Sigmoid colon (tissue), 6 donors: ENCODE measurements at regions not wholly inside any gene's neighbourhood (a gene's known extent, or its start where the extent isn't known, plus 50 kb on each side); places are given as distances from the start of the nearest gene placed in this dataset.
A peak's percentile ranks its signal among the peaks of the same experiment; 100 is the strongest.

Source experiments
- DNase-seq: peaks from one replicate; pipeline ENCODE4 v3.0.0-alpha.2; 2019
- H3K27ac ChIP-seq, 4 donors: fragments of 200-600 bp; sonication (generic); one replicate each; pipeline ENCODE4 v1.5.1; 2016 to 2019; ENCODE audit warnings: mild to moderate bottlenecking in 1 of 4
- H3K27me3 ChIP-seq, 3 donors: fragments of 200-600 bp; sonication (generic); one replicate each; pipeline ENCODE4 v1.5.1; 2019; ENCODE audit warnings: mild to moderate bottlenecking in 1 of 3
- H3K36me3 ChIP-seq, 4 donors: fragments of 200-600 bp; sonication (generic); one replicate each; pipeline ENCODE4 v1.5.1; 2016 to 2019
- H3K4me1 ChIP-seq, 4 donors: fragments of 200-600 bp; sonication (generic); one replicate each; pipeline ENCODE4 v1.5.1; 2017 to 2019
- H3K4me3 ChIP-seq, 4 donors: fragments of 200-600 bp; sonication (generic); one replicate each; pipeline ENCODE4 v1.5.1; 2017 to 2019; ENCODE audit warnings: mild to moderate bottlenecking in 2 of 4, moderate library complexity in 1 of 4
- H3K9me3 ChIP-seq, 4 donors: fragments of 200-600 bp in 3 of 4; sonication (generic) in 3 of 4; one replicate each; pipeline versions ENCODE4 v1.5.1 to v1.6.1; 2013 to 2019
- CTCF ChIP-seq, 4 experiments: fragments of 450-650 bp in 3 of 4; fragments of 200-600 bp in 1 of 4; IDR thresholded peaks; one replicate each; pipeline ENCODE4 v1.5.1; 2016 to 2019; ENCODE audit warnings: antibody characterized with exemption in 4 of 4, mild to moderate bottlenecking in 3 of 4, moderate library complexity in 2 of 4
- EP300 ChIP-seq, 4 donors: sonication (generic); formaldehyde crosslinking; IDR thresholded peaks; one replicate each; pipeline ENCODE4 v1.6.1; 2017; ENCODE audit warnings: antibody characterized with exemption in 4 of 4
- POLR2A ChIP-seq, 2 donors: fragments of 450-650 bp; IDR thresholded peaks; one replicate each; pipeline ENCODE4 v1.6.1; 2016; ENCODE audit warnings: antibody characterized with exemption in 2 of 2, mild to moderate bottlenecking in 2 of 2, moderate library complexity in 2 of 2
- POLR2AphosphoS5 ChIP-seq, 4 donors: sonication (generic); formaldehyde crosslinking; IDR thresholded peaks; one replicate each; pipeline ENCODE4 v1.6.1; 2017; ENCODE audit warnings: antibody characterized with exemption in 4 of 4
- WGBS, 2 donors: extraction: QIAGEN DNeasy Blood & Tissue Kit; methylation state at CpG; one replicate each; pipeline ENCODE4 v1.1.7; 2013; 5-methylcytosine and 5-hydroxymethylcytosine counted together
- intact Hi-C: fragments of 100-400 bp; cut with DNase I; formaldehyde crosslinking; loops from one replicate; pipeline ENCODE4 v1.15.1; 2023
- donor health status: healthy with polysubstance abuse.
- donor health status: healthy.

DNA sequence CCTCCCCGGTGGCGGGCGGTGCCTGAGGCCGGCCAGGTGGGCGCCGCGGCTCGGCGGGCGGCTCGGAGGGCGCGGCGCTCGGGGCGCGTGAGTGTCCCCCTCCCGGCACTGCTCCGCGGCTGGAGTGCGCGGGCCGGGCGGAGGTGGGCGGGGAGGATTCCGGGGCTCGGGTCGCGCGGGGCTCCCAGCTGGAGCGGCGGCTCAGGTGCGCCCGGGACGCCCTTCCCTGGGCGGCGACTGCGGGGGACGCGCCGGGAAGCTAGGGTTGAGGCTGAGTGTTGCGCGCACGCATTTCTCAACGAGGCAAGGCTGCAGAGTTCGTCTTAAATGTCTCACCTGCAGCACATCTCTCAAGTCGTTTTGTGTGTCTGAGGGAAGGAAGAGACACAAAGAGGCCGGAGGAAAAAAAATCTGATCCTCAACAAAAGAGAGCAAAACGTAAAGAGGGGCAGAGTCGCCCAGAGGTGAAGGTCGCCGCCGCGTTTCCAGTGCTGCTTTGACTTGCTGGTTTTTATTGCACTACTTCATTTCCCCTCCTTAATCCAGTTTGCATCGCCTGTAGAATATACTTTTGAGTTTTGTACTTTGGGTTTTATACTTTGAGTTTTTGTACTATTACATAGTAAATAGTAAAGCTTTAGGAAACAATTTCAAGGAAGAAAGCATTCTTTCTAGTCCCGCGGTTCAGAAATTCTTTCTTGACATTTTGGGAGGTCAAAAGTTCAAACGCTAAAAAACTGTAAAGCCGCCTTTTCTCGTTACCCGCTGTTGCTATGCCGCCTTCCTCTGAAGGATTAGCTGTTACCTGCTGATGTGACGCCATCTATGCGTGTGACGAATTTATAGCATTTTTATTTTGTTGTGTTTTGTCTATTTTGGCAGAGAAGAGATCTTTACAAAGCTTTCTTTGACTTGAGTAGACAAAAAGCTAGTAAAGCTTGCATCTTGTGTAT lies 106.5 kb upstream of the STOX2 start:
- peak overlapping the region; percentile 12 to 57 (median 48) for H3K4me3 ChIP-seq
- DNase-seq = no peak
- H3K27ac ChIP-seq = peak overlapping the region; percentile 28 to 66 (median 62)
- peaks cover 15 to 42% (median 23%) of the 10 kb centered on the region in 3 donors for H3K27me3 ChIP-seq
- H3K36me3 ChIP-seq = no peaks in the 10 kb centered on the region
- TF ChIP-seq EP300 (IDR thresholded peaks at IDR 0.05) (no peak), POLR2AphosphoS5 (IDR thresholded peaks at IDR 0.05) (no peak), CTCF (IDR thresholded peaks at IDR 0.05) (no peak), POLR2A (IDR thresholded peaks at IDR 0.05) (no peak)
- H3K4me1 ChIP-seq = peaks cover 0 to 20% (median 15%) of the 10 kb centered on the region in 4 donors
- intact Hi-C loops = no loop called here
- WGBS, 2 donors = 1 to 2% methylated on average over 65 of the region's 65 CpGs
- H3K9me3 ChIP-seq = peaks cover 0 to 7% (median 3%) of the 10 kb centered on the region in 4 donors

DNA sequence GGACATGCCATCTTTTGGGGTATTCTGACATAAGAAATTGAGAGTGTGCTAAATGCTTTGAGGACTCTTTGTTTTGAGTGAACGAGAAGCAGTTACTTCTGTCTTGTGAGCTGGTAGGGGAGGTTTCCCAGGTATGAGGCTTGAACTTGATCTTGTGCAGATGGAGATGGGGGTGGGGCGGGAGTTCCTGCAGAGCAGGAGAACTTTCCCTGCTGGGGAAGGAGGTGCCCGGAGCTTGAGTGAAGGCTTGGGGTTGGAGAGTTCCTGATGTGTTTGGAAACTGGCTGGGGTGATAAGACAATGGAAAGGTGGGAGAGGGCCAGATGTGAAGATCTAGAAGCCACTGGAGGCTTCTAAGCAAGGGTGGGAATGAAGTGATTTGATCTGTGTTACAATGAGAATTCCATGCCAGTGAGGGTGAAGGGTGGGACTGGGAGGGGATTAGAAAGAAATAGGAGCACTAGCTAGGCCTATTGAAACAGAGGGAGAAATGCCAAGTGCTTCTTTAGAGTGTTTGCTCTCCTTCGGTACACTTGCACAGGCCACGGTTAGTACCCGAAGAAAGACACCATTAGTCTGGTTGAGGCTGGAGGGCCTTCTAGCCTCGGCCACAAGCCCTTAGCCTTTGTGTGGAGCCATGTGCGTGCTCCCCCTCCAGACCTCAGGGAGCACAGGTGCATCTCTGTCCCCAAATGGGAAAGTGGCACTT lies 103.5 kb upstream of the STOX2 start:
- no peaks in the 10 kb centered on the region for H3K9me3 ChIP-seq
- no peak for DNase-seq
- peaks cover 15 to 37% (median 19%) of the 10 kb centered on the region in 3 donors for H3K27me3 ChIP-seq
- TF ChIP-seq CTCF (IDR thresholded peaks at IDR 0.05) (no peak), EP300 (IDR thresholded peaks at IDR 0.05) (no peak), POLR2AphosphoS5 (IDR thresholded peaks at IDR 0.05) (no peak), POLR2A (IDR thresholded peaks at IDR 0.05) (no peak)
- no peaks in the 10 kb centered on the region for H3K36me3 ChIP-seq
- H3K27ac ChIP-seq = no peak overlapping the region
- no peak overlapping the region for H3K4me3 ChIP-seq
- 88 to 89% methylated on average over 8 of the region's 8 CpGs for WGBS, 2 donors
- intact Hi-C loops = no loop called here
- peaks cover 0 to 20% (median 15%) of the 10 kb centered on the region in 4 donors for H3K4me1 ChIP-seq

DNA sequence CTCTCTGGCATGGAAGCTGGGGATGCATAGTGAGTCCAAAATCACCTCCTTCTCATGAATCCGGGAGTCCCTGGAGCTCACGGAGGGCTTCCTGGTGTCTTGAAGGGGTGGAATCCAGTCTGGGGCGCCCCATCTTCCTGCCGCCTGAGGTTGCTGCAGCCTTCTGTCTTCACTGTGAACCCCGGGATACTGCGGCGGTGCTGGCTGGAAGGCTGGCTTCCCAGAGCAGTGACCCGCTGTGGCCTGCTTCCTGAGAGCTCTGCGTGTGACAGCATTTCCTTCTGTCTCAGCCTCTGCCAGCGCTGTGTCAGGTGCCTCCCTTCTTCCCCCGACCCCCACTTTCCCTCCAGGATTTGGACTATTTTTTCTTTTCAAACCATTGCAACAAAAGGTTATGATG lies 98.8 kb upstream of the STOX2 start:
- TF ChIP-seq POLR2A (IDR thresholded peaks at IDR 0.05) (no peak), CTCF (IDR thresholded peaks at IDR 0.05) (no peak), POLR2AphosphoS5 (IDR thresholded peaks at IDR 0.05) (no peak), EP300 (IDR thresholded peaks at IDR 0.05) (no peak)
- DNase-seq = no peak

DNA sequence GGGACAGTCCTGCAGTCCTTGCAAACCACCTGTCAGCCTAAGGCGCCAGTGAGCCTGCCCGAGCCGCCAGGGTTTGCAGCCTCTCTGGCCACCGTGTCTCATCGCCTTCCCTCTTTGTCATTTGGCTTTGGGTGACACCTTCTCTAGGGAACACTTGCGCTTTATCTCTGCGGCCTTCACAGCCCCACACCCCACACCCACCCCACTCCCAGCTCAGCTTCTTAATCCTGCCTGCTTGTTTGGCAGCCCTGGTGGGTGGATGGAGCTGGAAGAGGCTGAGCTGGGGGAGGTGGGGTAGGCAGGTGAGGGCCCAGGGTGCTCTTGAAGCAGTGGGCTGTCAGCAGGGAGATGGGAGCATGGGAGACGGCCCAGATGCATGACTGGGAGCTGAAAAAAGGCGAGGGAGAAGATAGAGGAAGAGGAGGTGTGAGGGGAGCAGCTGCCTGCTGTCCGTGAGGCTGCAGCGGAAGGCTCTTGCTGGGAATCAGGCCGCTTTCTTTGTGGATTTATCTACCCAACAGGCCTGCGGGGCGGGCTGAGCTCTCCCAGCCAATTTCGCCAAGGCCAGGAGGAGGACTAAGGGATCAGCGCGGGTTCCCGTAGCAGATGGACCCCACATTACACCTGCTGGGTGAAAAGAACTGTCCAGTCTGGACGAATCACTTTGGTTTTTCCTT lies 97.5 kb upstream of the STOX2 start:
- intact Hi-C loops = no loop called here
- Histone ChIP-seq H3K4me1 (no peaks in the 10 kb centered on the region), H3K36me3 (no peaks in the 10 kb centered on the region), H3K4me3 (no peak overlapping the region), H3K9me3 (no peaks in the 10 kb centered on the region), H3K27me3 (no peaks in the 10 kb centered on the region), H3K27ac (peak overlapping the region; percentile 8 to 34 (median 20))
- DNase-seq = no peak
- TF ChIP-seq EP300 (IDR thresholded peaks at IDR 0.05) (no peak), CTCF (IDR thresholded peaks at IDR 0.05) (no peak), POLR2A (IDR thresholded peaks at IDR 0.05) (no peak), POLR2AphosphoS5 (IDR thresholded peaks at IDR 0.05) (no peak)
- 84 to 94% methylated on average over 19 of the region's 19 CpGs for WGBS, 2 donors

More for the DNA sequence above, 98.8 kb upstream of the STOX2 start:
- Histone ChIP-seq H3K4me3 (no peak overlapping the region), H3K36me3 (no peaks in the 10 kb centered on the region), H3K9me3 (no peaks in the 10 kb centered on the region), H3K27ac (no peak overlapping the region), H3K4me1 (no peaks in the 10 kb centered on the region), H3K27me3 (no peaks in the 10 kb centered on the region)
- intact Hi-C loops = no loop called here
- WGBS, 2 donors = 86 to 95% methylated on average over 11 of the region's 11 CpGs
